ENCODE measurements at regions not wholly inside any gene's neighbourhood (a gene's known extent, or its start where the extent isn't known, plus 50 kb on each side); places are given as distances from the start of the nearest gene placed in this dataset.

- TF ChIP-seq CTCF (IDR thresholded peaks at IDR 0.05) (no peak), POLR2A (IDR thresholded peaks at IDR 0.05) (no peak)
Measured at GRCh38 chr21:24050231-24050630, 1557.0 kb downstream of the MRPL39 start.

Data from body of pancreas (tissue), 4 donors.